ENCODE measurements at regions not wholly inside any gene's neighbourhood (a gene's known extent, or its start where the extent isn't known, plus 50 kb on each side); places are given as distances from the start of the nearest gene placed in this dataset.

- H3K79me2 ChIP-seq (ENCODE audit: control insufficient read depth, insufficient read depth, low read length) = no peaks in the 10 kb centered on the region
- no CpG with 5 or more reads among the region's 5 CpGs for WGBS (ENCODE audit: extremely low coverage, insufficient coverage, low lambda C conversion rate)
Measured at GRCh38 chr1:109832945-109833344, 69.2 kb upstream of the EPS8L3 start.

GRCh38 chr1:109828756-109829505, 65.2 kb upstream of the EPS8L3 start:
- Histone ChIP-seq H3K23ac (ENCODE audit: low read length) (no peak overlapping the region), H4K8ac (ENCODE audit: low read depth, low read length) (no peak overlapping the region), H3K79me1 (ENCODE audit: low read length) (no peaks in the 10 kb centered on the region), H2BK15ac (replicated peaks; ENCODE audit: low read depth) (no peak overlapping the region), H2BK5ac (ENCODE audit: low read length) (no peak overlapping the region), H3K36me3 (ENCODE audit: control insufficient read depth, insufficient read depth, low read length) (no peaks in the 10 kb centered on the region), H3K4ac (ENCODE audit: low read depth, low read length) (no peak overlapping the region), H3K4me3 (ENCODE audit: low read length) (no peak overlapping the region), H3K27ac (ENCODE audit: low read depth, low read length) (no peak overlapping the region), H3K4me1 (ENCODE audit: control insufficient read depth, low read depth, low read length) (peaks cover 8% of the 10 kb centered on the region), H2AK5ac (ENCODE audit: low read length) (no peak overlapping the region), H3K4me2 (ENCODE audit: low read length) (no peak overlapping the region), H4K5ac (ENCODE audit: low read length) (no peak overlapping the region), H3K56ac (ENCODE audit: low read length) (no peak overlapping the region), H3K79me2 (ENCODE audit: control insufficient read depth, insufficient read depth, low read length) (no peaks in the 10 kb centered on the region), H3K9ac (ENCODE audit: low read length) (no peak overlapping the region), H3K27me3 (ENCODE audit: insufficient read depth, low read length, poor library complexity) (no peaks in the 10 kb centered on the region), H3K18ac (ENCODE audit: low read length) (no peak overlapping the region), H2BK120ac (ENCODE audit: low read depth, low read length) (no peak overlapping the region)
- 100% methylated on average over 1 of the region's 8 CpGs for WGBS (ENCODE audit: extremely low coverage, insufficient coverage, low lambda C conversion rate)
- DNase-seq = no peak

More at GRCh38 chr1:109832945-109833344, 69.2 kb upstream of the EPS8L3 start:
- Histone ChIP-seq H3K23ac (ENCODE audit: low read length) (no peak overlapping the region), H3K27me3 (ENCODE audit: insufficient read depth, low read length, poor library complexity) (no peaks in the 10 kb centered on the region), H3K4me2 (ENCODE audit: low read length) (no peak overlapping the region), H3K56ac (ENCODE audit: low read length) (no peak overlapping the region), H3K79me1 (ENCODE audit: low read length) (no peaks in the 10 kb centered on the region), H3K4me3 (ENCODE audit: low read length) (no peak overlapping the region), H3K18ac (ENCODE audit: low read length) (peak overlapping the region; percentile 61), H2BK120ac (ENCODE audit: low read depth, low read length) (no peak overlapping the region), H3K4ac (ENCODE audit: low read depth, low read length) (no peak overlapping the region), H4K5ac (ENCODE audit: low read length) (no peak overlapping the region), H2AK5ac (ENCODE audit: low read length) (no peak overlapping the region), H2BK15ac (replicated peaks; ENCODE audit: low read depth) (no peak overlapping the region), H3K4me1 (ENCODE audit: control insufficient read depth, low read depth, low read length) (peaks cover 5% of the 10 kb centered on the region), H3K27ac (ENCODE audit: low read depth, low read length) (peak overlapping the region; percentile 58), H4K8ac (ENCODE audit: low read depth, low read length) (no peak overlapping the region), H2BK5ac (ENCODE audit: low read length) (no peak overlapping the region), H3K36me3 (ENCODE audit: control insufficient read depth, insufficient read depth, low read length) (no peaks in the 10 kb centered on the region), H3K9ac (ENCODE audit: low read length) (no peak overlapping the region)
- peak; percentile 40 for DNase-seq

DNA sequence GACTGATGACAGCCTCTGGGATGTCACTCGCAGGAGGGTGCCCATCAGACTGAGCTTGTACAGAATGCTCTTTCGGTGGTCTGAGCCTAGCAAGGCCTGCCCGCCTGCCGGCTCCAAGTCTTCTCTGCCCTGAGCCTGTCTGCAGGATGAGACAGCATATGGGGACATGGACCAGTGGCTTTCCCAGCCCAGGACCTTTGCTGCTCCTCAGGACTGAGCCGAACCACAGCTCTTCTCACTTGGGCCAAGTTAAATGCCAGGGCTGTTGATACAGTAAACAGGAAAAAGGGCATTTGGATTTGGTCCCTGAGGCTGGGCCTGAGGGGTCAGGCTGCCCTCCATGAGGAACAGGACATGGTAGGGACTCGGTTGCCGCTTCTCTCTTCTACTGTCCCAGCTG, 64.3 kb upstream of the EPS8L3 start:
- no peak for DNase-seq
- Histone ChIP-seq H2AK5ac (ENCODE audit: low read length) (no peak overlapping the region), H3K4me1 (ENCODE audit: control insufficient read depth, low read depth, low read length) (peaks cover 5% of the 10 kb centered on the region)

GRCh38 chr1:109827466-109827865, 63.7 kb upstream of the EPS8L3 start:
- no peak overlapping the region for H3K4ac ChIP-seq (ENCODE audit: low read depth, low read length)
- H2BK15ac ChIP-seq (replicated peaks; ENCODE audit: low read depth) = no peak overlapping the region
- no peak overlapping the region for H3K27ac ChIP-seq (ENCODE audit: low read depth, low read length)
- no peaks in the 10 kb centered on the region for H3K79me2 ChIP-seq (ENCODE audit: control insufficient read depth, insufficient read depth, low read length)
- no peaks in the 10 kb centered on the region for H3K36me3 ChIP-seq (ENCODE audit: control insufficient read depth, insufficient read depth, low read length)
- no peak overlapping the region for H3K9ac ChIP-seq (ENCODE audit: low read length)
- no peak overlapping the region for H3K56ac ChIP-seq (ENCODE audit: low read length)
- no peak overlapping the region for H3K4me2 ChIP-seq (ENCODE audit: low read length)
- no peaks in the 10 kb centered on the region for H3K27me3 ChIP-seq (ENCODE audit: insufficient read depth, low read length, poor library complexity)
- no peak overlapping the region for H3K23ac ChIP-seq (ENCODE audit: low read length)
- H2BK5ac ChIP-seq (ENCODE audit: low read length) = no peak overlapping the region
- H4K8ac ChIP-seq (ENCODE audit: low read depth, low read length) = no peak overlapping the region
- no peak overlapping the region for H2BK120ac ChIP-seq (ENCODE audit: low read depth, low read length)
- H3K79me1 ChIP-seq (ENCODE audit: low read length) = no peaks in the 10 kb centered on the region
- no peak overlapping the region for H4K5ac ChIP-seq (ENCODE audit: low read length)
- H3K4me3 ChIP-seq (ENCODE audit: low read length) = no peak overlapping the region
- H3K4me1 ChIP-seq (ENCODE audit: control insufficient read depth, low read depth, low read length) = peaks cover 3% of the 10 kb centered on the region
- no peak for DNase-seq
- H2AK5ac ChIP-seq (ENCODE audit: low read length) = no peak overlapping the region
- no CpG with 5 or more reads among the region's 4 CpGs for WGBS (ENCODE audit: extremely low coverage, insufficient coverage, low lambda C conversion rate)
- no peak overlapping the region for H3K18ac ChIP-seq (ENCODE audit: low read length)

More for the DNA sequence above, 64.3 kb upstream of the EPS8L3 start:
- no CpG with 5 or more reads among the region's 7 CpGs for WGBS (ENCODE audit: extremely low coverage, insufficient coverage, low lambda C conversion rate)
- no peaks in the 10 kb centered on the region for H3K27me3 ChIP-seq (ENCODE audit: insufficient read depth, low read length, poor library complexity)
- no peak overlapping the region for H4K5ac ChIP-seq (ENCODE audit: low read length)
- H2BK120ac ChIP-seq (ENCODE audit: low read depth, low read length) = no peak overlapping the region
- H3K79me1 ChIP-seq (ENCODE audit: low read length) = no peaks in the 10 kb centered on the region
- no peak overlapping the region for H3K4me2 ChIP-seq (ENCODE audit: low read length)
- no peak overlapping the region for H3K18ac ChIP-seq (ENCODE audit: low read length)
- no peak overlapping the region for H3K9ac ChIP-seq (ENCODE audit: low read length)
- H3K36me3 ChIP-seq (ENCODE audit: control insufficient read depth, insufficient read depth, low read length) = no peaks in the 10 kb centered on the region
- H3K27ac ChIP-seq (ENCODE audit: low read depth, low read length) = no peak overlapping the region
- H3K4me3 ChIP-seq (ENCODE audit: low read length) = no peak overlapping the region
- no peak overlapping the region for H4K8ac ChIP-seq (ENCODE audit: low read depth, low read length)
- no peak overlapping the region for H2BK15ac ChIP-seq (replicated peaks; ENCODE audit: low read depth)
- H3K79me2 ChIP-seq (ENCODE audit: control insufficient read depth, insufficient read depth, low read length) = no peaks in the 10 kb centered on the region
- no peak overlapping the region for H2BK5ac ChIP-seq (ENCODE audit: low read length)
- H3K56ac ChIP-seq (ENCODE audit: low read length) = no peak overlapping the region
- H3K23ac ChIP-seq (ENCODE audit: low read length) = no peak overlapping the region
- no peak overlapping the region for H3K4ac ChIP-seq (ENCODE audit: low read depth, low read length)

GRCh38 chr1:109826930-109827349, 63.2 kb upstream of the EPS8L3 start:
- no peak overlapping the region for H3K4ac ChIP-seq (ENCODE audit: low read depth, low read length)
- H3K9ac ChIP-seq (ENCODE audit: low read length) = no peak overlapping the region
- no CpG with 5 or more reads among the region's 10 CpGs for WGBS (ENCODE audit: extremely low coverage, insufficient coverage, low lambda C conversion rate)
- H2BK15ac ChIP-seq (replicated peaks; ENCODE audit: low read depth) = no peak overlapping the region
- peaks cover 3% of the 10 kb centered on the region for H3K4me1 ChIP-seq (ENCODE audit: control insufficient read depth, low read depth, low read length)
- no peak overlapping the region for H4K5ac ChIP-seq (ENCODE audit: low read length)
- no peak overlapping the region for H3K23ac ChIP-seq (ENCODE audit: low read length)
- H2AK5ac ChIP-seq (ENCODE audit: low read length) = no peak overlapping the region
- no peaks in the 10 kb centered on the region for H3K79me2 ChIP-seq (ENCODE audit: control insufficient read depth, insufficient read depth, low read length)
- H3K79me1 ChIP-seq (ENCODE audit: low read length) = no peaks in the 10 kb centered on the region
- no peak overlapping the region for H2BK120ac ChIP-seq (ENCODE audit: low read depth, low read length)
- H4K8ac ChIP-seq (ENCODE audit: low read depth, low read length) = no peak overlapping the region
- no peak overlapping the region for H3K18ac ChIP-seq (ENCODE audit: low read length)
- H3K56ac ChIP-seq (ENCODE audit: low read length) = no peak overlapping the region
- H3K4me2 ChIP-seq (ENCODE audit: low read length) = no peak overlapping the region
- no peak overlapping the region for H2BK5ac ChIP-seq (ENCODE audit: low read length)
- H3K4me3 ChIP-seq (ENCODE audit: low read length) = no peak overlapping the region
- H3K27me3 ChIP-seq (ENCODE audit: insufficient read depth, low read length, poor library complexity) = no peaks in the 10 kb centered on the region
- H3K36me3 ChIP-seq (ENCODE audit: control insufficient read depth, insufficient read depth, low read length) = no peaks in the 10 kb centered on the region
- no peak overlapping the region for H3K27ac ChIP-seq (ENCODE audit: low read depth, low read length)
- DNase-seq = no peak

DNA sequence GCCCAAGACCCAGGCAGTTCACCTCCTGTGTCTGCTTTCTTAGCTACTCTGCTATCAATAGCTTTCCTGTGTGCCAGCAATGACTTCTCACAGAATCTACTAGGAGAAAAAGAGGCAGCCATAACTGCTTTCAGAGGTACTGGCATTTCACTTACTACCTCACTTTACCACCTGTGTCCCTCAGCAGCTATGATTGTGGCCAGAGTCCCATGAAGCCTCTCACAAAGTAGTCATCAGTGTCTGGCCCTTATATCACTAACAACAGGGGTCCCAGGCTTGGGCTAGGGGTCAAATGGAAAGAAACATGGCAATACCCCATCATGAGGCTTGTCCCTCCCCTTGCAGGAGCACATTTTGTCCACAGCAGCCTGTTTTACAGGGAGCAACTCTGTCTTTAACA, 62.7 kb upstream of the EPS8L3 start:
- no peak overlapping the region for H3K9ac ChIP-seq (ENCODE audit: low read length)
- no peak overlapping the region for H2BK15ac ChIP-seq (replicated peaks; ENCODE audit: low read depth)
- H3K27me3 ChIP-seq (ENCODE audit: insufficient read depth, low read length, poor library complexity) = no peaks in the 10 kb centered on the region
- peak overlapping the region; percentile 39 for H3K56ac ChIP-seq (ENCODE audit: low read length)
- no peaks in the 10 kb centered on the region for H3K79me2 ChIP-seq (ENCODE audit: control insufficient read depth, insufficient read depth, low read length)
- no peak overlapping the region for H2AK5ac ChIP-seq (ENCODE audit: low read length)
- H3K4ac ChIP-seq (ENCODE audit: low read depth, low read length) = no peak overlapping the region
- H3K4me1 ChIP-seq (ENCODE audit: control insufficient read depth, low read depth, low read length) = peaks cover 3% of the 10 kb centered on the region
- no peak overlapping the region for H3K4me3 ChIP-seq (ENCODE audit: low read length)
- H4K5ac ChIP-seq (ENCODE audit: low read length) = no peak overlapping the region
- H3K36me3 ChIP-seq (ENCODE audit: control insufficient read depth, insufficient read depth, low read length) = no peaks in the 10 kb centered on the region
- no peak for DNase-seq
- no peak overlapping the region for H4K8ac ChIP-seq (ENCODE audit: low read depth, low read length)
- H3K27ac ChIP-seq (ENCODE audit: low read depth, low read length) = no peak overlapping the region
- H3K23ac ChIP-seq (ENCODE audit: low read length) = no peak overlapping the region
- no peaks in the 10 kb centered on the region for H3K79me1 ChIP-seq (ENCODE audit: low read length)
- H3K4me2 ChIP-seq (ENCODE audit: low read length) = no peak overlapping the region
- no peak overlapping the region for H2BK5ac ChIP-seq (ENCODE audit: low read length)
- H3K18ac ChIP-seq (ENCODE audit: low read length) = no peak overlapping the region
- H2BK120ac ChIP-seq (ENCODE audit: low read depth, low read length) = no peak overlapping the region
